Embryonic facial prominence (tissue), 1 donor: ENCODE measurements at regions not wholly inside any gene's neighbourhood (a gene's known extent, or its start where the extent isn't known, plus 50 kb on each side); places are given as distances from the start of the nearest gene placed in this dataset.
"Not testable (repeated sequence)": the region's sequence is repeated elsewhere in the genome, so short reads cannot be mapped to it uniquely, and the experiment has no call there.

Experiments used
- DNase-seq: peaks from one replicate; pipeline ENCODE4 v3.0.0-alpha.2; 2016; ENCODE audit errors: extremely low spot score

- not testable (repeated sequence) for DNase-seq
These were observed 211.3 kb downstream of the SPATA31A1 start for GRCh38 chr9:39566782-39567181.

GRCh38 chr9:39567396-39567795 lies 211.9 kb downstream of the SPATA31A1 start:
- DNase-seq = not testable (repeated sequence)

GRCh38 chr9:39568900-39569299 lies 213.4 kb downstream of the SPATA31A1 start:
- DNase-seq = not testable (repeated sequence)

GRCh38 chr9:39573024-39574022 lies 217.9 kb downstream of the SPATA31A1 start:
- DNase-seq = not testable (repeated sequence)

DNA sequence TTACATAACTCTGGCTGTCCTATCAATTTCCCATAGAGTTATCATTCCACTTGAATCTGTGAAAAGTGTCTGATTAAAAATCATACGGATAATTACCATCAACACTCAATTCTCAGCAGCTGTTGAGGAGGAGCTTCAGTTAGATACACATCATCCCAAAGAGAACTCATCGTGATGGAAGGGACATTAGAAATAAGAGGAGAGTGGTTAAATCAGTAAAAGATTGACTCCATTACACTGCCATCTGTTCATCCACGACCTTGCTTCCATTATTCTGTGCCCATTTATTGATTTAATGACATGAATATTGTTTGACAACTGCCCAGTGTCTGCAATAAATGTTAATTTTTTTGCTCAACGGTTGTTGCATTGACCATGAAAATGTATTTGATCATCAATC lies 223.5 kb downstream of the SPATA31A1 start:
- not testable (repeated sequence) for DNase-seq

GRCh38 chr9:39581296-39581695 lies 225.8 kb downstream of the SPATA31A1 start:
- not testable (repeated sequence) for DNase-seq

DNA sequence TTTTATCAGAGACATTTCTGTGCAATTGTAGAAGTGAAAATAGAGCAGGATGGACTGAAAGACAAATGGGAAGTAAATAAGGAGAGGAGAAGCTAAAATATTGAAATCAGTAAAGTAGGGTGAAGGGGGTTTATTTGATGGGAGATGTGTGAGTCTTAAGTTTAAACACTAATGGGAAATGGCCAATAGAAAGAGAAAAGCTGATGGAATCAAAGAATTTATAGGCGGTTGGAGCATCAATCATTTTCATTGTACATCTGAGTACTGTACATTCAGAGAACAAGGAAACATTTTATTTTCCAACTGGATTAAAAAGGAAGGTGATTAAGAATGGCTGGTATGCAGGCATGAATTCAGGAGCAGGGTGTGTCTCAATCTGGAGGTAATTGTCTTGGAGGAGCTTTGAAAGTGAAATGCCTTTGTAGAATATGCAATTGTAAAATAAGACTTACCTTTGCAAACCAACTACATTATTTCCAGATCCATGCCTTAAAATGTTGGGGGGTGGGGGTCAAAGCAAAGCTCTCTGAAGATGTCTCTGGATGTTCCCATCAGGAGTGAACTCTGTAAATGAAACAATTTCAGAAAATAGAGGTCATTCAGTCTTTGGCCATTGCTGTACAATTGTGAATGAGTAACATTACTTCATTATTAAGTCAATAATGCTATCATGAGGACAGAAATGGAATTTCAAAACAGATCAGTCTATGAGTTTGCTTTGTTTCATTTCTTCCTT lies 227.4 kb downstream of the SPATA31A1 start:
- not testable (repeated sequence) for DNase-seq

DNA sequence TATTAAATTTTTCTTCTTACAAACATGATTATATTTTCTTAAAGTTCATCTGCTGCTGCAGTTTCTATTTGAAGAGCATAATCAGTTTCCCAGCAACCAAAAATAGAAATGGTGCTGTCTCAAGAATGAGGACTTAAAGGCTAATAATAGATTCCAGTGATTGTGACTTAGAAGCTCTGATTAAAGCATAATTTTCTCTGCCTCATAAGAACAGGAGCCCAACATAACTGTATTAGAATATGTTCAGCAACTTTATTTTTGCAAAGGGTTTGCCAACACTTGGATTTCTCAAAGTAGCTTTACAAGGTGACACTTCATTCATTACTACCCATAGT lies 227.9 kb downstream of the SPATA31A1 start:
- not testable (repeated sequence) for DNase-seq

DNA sequence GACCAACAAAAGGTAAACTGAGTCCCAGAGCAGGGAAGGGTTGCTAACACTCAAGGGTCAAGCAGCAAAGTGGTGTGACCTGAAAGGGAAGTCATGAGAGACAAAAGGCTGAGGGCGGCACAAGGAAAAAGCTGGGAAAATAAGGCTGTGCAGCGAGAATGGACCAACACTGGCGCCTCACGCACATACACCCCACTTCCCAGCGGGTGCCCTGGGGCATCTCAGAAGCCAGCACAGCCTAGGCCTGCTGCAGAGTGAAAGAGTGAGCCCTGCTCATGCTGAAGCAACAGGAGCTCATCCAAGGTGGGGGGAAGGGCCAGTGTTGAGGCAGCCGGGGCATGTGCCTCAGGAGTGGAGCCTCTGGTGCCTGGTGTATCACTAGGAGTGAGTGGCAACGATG lies 229.8 kb downstream of the SPATA31A1 start:
- not testable (repeated sequence) for DNase-seq

DNA sequence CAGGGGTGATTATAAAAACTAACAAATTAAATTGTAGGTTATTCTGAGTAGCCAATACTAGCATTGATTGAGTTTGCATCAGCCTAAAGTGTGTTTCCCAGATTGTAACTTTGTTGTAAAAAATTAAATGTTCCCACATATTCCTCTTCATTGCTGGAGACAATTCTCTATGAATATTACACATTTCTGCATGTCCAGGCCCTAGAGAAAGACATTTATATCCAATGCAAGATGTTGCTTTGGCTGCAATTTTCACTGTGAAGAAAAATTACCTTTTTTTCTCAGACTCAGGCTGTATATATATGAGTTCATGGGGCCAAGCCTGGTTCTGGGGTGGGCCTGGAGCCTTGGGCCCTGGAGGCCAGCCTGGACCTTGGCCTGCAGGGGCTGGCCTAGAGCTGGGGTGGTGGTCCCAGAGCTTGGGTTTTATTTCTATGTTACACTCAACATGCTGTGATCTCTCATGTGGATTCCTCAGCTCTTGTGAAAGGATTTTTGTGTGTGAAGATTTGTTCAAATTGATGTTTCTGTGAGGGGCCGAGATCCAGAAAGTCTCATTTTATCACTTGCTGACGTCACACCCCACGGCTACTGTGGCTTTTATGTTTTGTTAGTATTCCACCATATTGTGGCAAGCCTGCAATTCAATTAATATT lies 232.5 kb downstream of the SPATA31A1 start:
- DNase-seq = no peak

DNA sequence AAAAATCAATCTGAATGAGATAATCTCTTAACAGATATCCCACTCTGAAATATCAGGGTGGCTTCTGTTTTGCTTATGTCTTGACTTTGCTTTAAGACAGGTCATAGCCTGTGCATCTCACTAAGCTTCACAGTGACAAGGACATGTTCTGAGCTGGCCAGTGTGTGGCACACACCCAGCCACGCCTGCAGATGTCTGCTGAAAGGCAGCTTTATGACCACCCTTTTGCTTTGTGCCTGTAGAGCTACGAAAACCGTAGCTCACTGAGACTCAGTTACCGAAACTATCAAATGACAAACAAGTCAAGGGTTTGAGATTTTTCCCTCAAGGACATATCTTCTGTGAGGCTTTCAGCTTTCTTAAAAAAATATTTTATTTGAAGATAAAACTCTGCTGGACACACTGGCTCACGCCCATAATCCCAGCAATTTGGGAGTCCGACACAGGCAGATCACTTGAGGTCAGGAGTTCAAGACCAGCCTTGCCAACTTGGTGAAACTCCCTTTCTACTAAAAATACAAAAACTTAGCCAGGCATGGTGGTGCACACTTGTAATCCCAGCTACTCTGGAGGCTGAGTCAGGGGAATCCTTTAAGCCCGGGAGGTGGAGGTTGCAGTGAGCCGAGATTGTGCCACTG lies 233.2 kb downstream of the SPATA31A1 start:
- no peak for DNase-seq

DNA sequence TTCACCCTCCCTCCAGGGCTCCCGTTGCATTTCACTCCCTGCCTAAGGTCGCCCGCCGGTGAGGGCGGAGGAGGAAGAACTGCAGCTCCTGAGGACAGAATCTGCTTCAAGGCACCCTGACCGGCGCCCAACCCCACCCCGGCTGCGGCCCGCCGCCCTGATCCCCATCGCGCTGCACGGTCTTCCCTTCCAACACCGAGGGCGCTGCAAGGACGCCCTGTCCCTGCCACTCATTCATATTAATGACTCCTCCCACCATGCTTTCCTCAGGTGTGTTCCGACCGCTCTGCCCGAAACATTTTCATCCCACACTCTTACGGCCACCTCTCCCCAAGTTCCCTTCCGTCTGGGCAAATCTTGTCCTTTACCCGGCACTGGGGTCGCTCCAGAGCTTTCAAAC lies 248.6 kb downstream of the SPATA31A1 start:
- DNase-seq = not testable (repeated sequence)

DNA sequence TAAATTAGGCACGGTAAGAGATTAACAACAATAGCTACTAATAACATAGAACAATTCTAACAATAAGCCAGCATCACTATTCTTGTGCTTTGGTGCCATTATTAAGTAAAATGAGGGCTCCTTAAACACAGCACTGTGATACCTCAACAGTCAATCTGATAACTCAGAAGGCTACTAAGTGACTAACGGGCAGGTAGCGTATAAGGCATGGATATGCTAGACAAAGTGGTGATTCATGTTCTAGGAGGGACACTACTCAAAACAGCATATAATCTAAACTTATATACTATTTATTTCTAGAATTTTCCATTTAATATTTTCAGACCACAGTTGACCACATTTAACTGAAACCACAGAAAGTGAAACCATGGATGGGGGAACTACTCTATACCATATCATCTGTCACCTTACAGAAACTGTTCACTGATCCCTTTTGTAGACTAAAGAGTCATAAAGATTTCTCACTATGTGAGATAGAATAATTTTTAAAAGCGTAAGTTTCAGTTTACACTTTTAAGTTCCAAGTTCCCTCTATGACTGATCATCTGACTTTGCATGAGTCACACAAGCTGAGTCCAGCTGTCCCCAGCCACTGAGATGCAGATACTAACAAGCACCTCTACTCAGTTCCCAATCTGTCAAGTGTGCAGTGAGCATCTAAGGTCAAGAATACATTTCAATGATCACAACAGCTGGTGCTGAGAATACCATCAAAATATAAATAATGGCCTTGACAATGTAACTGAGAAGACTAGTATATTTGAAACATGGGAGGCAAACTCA lies 256.2 kb downstream of the SPATA31A1 start:
- not testable (repeated sequence) for DNase-seq

- DNase-seq = not testable (repeated sequence)
These were observed 261.0 kb downstream of the SPATA31A1 start for GRCh38 chr9:39616480-39616879.

- not testable (repeated sequence) for DNase-seq
These were observed 268.6 kb downstream of the SPATA31A1 start for GRCh38 chr9:39624048-39624447.

DNA sequence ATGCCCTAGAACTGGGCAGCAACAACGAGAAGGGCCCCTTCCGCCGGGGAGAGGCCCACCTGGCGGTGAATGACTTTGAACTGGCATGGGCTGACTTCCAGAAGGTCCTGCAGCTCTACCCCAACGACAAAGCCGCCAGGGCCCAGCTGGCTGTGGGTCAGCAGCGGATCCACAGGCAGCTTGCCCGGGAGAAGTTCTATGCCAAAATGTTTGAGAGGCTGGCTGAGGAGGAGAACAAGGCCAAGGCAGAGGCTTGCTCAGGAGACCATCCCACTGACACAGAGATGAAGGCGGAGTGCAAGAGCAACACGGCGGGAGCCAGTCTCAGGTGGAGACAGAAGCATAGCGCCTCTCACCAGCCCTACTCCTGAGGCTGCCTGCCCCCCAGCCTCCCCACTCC lies 276.6 kb downstream of the SPATA31A1 start:
- DNase-seq = not testable (repeated sequence)

DNA sequence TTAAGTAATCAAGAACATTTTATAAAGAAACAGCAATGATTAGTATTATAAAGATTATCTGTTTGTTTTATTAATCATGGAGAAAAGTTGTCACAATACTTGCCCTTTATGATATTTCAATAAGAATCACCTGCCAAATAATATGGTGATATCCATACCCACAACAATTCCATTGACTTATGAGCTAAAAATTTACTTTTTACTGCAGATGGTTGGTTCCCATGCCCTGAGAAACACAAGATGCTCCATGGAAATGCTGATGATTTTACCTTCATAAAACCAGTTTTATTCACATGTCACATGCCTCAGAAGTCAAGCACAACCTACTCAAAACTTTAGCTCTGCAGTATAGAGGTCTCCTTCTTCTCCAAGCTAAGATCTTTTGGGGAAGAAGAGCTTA lies 293.6 kb downstream of the SPATA31A1 start:
- DNase-seq = not testable (repeated sequence)

DNA sequence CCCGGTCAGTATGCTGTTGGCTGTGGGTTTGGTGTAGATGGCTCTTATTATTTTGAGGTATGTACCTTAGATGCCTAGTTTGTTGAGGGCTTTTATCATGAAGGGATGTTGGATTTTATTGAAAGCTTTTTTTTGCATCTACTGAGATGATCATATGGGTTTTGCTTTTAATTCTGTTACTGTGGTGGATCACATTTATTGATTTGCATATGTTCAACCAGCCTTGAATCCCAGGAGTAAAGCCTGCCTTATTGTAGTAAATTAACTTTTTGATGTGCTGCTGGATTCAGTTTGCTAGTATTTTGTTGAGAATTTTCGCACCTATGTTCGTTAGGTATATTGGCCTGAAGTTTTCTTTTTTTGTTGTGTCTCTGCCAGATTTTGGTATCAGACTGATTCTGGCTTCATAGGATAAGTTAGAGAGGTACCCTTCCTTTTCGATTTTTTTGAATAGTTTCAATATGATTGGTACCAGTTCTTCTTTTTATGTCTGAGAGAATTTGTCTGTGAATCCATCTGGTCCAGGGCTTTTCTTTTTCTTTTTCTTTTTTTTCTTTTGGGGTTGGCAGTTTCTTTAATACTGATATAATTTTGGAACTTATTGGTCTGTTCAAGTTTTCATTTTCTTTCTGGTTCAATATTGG lies 301.6 kb downstream of the SPATA31A1 start:
- not testable (repeated sequence) for DNase-seq

GRCh38 chr9:39663020-39663419 lies 307.6 kb downstream of the SPATA31A1 start:
- DNase-seq = not testable (repeated sequence)

DNA sequence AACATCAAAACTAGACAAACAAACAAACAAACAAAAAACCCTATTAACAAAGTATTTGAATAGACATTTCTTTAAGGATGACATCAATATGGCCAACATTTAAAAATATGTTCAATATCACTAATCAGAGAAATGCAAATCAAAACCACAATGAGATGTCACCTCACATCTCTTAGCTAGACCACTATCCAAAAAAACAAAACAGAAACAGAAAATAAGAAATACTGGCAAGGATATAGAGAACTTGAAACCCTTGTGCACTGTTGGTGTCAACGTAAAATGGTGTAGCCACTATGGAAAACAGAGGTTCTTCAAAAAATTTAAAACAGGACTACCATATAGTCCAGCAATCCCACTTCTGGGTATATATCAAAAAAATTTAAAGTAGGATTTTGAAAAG lies 308.2 kb downstream of the SPATA31A1 start:
- not testable (repeated sequence) for DNase-seq
